Endothelial cell (in vitro differentiated cells): ENCODE measurements at regions not wholly inside any gene's neighbourhood (a gene's known extent, or its start where the extent isn't known, plus 50 kb on each side); places are given as distances from the start of the nearest gene placed in this dataset.

Source experiments
- DNase-seq: peaks from one replicate; pipeline ENCODE4 v3.0.0; 2021; ENCODE audit warnings: low spot score
- H3K27ac Mint-ChIP-seq: one replicate; pipeline ENCODE4 v1.8.0; 2021; ENCODE audit warnings: mixed read lengths, inconsistent platforms; ENCODE audit not compliant: unreplicated experiment
- H3K27me3 Mint-ChIP-seq: one replicate; pipeline ENCODE4 v1.8.0; 2021; ENCODE audit warnings: mild to moderate bottlenecking, moderate library complexity, mixed read lengths, inconsistent platforms; ENCODE audit not compliant: unreplicated experiment
- H3K36me3 Mint-ChIP-seq: one replicate; pipeline ENCODE4 v1.8.0; 2021; ENCODE audit warnings: mild to moderate bottlenecking, low read depth, mixed read lengths, inconsistent platforms; ENCODE audit not compliant: unreplicated experiment
- H3K4me1 Mint-ChIP-seq: one replicate; pipeline ENCODE4 v1.8.0; 2021; ENCODE audit warnings: mild to moderate bottlenecking, mixed read lengths, inconsistent platforms; ENCODE audit not compliant: unreplicated experiment
- H3K4me3 Mint-ChIP-seq: one replicate; pipeline ENCODE4 v1.8.0; 2021; ENCODE audit warnings: mild to moderate bottlenecking, mixed read lengths, inconsistent platforms; ENCODE audit not compliant: unreplicated experiment
- H3K9me3 Mint-ChIP-seq: one replicate; pipeline ENCODE4 v1.8.0; 2021; ENCODE audit warnings: mixed read lengths, inconsistent platforms; ENCODE audit not compliant: unreplicated experiment
- CTCF ChIP-seq: fragments of 200-600 bp; sonication (generic); IDR thresholded peaks from one replicate; pipeline ENCODE4 v1.5.0; 2021; ENCODE audit warnings: antibody characterized with exemption; ENCODE audit not compliant: unreplicated experiment

GRCh38 chr13:50309882-50310594 is 294.8 kb downstream of the KCNRG start:
- H3K27ac Mint-ChIP-seq = no peak overlapping the region
- H3K4me1 Mint-ChIP-seq = peaks cover 22% of the 10 kb centered on the region
- no peak overlapping the region for H3K4me3 Mint-ChIP-seq
- H3K9me3 Mint-ChIP-seq = no peaks in the 10 kb centered on the region
- H3K36me3 Mint-ChIP-seq = no peaks in the 10 kb centered on the region
- DNase-seq = no peak
- no peak for TF ChIP-seq CTCF
- no peaks in the 10 kb centered on the region for H3K27me3 Mint-ChIP-seq

- no peaks in the 10 kb centered on the region for H3K9me3 Mint-ChIP-seq
- no peak for TF ChIP-seq CTCF
- no peak for DNase-seq
- no peaks in the 10 kb centered on the region for H3K36me3 Mint-ChIP-seq
- peaks cover 22% of the 10 kb centered on the region for H3K4me1 Mint-ChIP-seq
- H3K4me3 Mint-ChIP-seq = no peak overlapping the region
- H3K27me3 Mint-ChIP-seq = no peaks in the 10 kb centered on the region
- H3K27ac Mint-ChIP-seq = no peak overlapping the region
Measured at GRCh38 chr13:50310734-50311133, 295.5 kb downstream of the KCNRG start.

GRCh38 chr13:50318887-50319286 is 303.6 kb downstream of the KCNRG start:
- no peaks in the 10 kb centered on the region for H3K9me3 Mint-ChIP-seq
- H3K4me1 Mint-ChIP-seq = peaks cover 4% of the 10 kb centered on the region
- no peak for TF ChIP-seq CTCF
- no peaks in the 10 kb centered on the region for H3K36me3 Mint-ChIP-seq
- no peak for DNase-seq
- no peak overlapping the region for H3K27ac Mint-ChIP-seq
- H3K4me3 Mint-ChIP-seq = no peak overlapping the region
- no peaks in the 10 kb centered on the region for H3K27me3 Mint-ChIP-seq

- Mint-ChIP-seq H3K27me3 (no peaks in the 10 kb centered on the region), H3K4me3 (no peak overlapping the region), H3K36me3 (no peaks in the 10 kb centered on the region), H3K9me3 (no peaks in the 10 kb centered on the region), H3K4me1 (peaks cover 4% of the 10 kb centered on the region), H3K27ac (no peak overlapping the region)
- no peak for TF ChIP-seq CTCF
- DNase-seq = no peak
Measured at GRCh38 chr13:50319635-50320255, 304.5 kb downstream of the KCNRG start.

DNA sequence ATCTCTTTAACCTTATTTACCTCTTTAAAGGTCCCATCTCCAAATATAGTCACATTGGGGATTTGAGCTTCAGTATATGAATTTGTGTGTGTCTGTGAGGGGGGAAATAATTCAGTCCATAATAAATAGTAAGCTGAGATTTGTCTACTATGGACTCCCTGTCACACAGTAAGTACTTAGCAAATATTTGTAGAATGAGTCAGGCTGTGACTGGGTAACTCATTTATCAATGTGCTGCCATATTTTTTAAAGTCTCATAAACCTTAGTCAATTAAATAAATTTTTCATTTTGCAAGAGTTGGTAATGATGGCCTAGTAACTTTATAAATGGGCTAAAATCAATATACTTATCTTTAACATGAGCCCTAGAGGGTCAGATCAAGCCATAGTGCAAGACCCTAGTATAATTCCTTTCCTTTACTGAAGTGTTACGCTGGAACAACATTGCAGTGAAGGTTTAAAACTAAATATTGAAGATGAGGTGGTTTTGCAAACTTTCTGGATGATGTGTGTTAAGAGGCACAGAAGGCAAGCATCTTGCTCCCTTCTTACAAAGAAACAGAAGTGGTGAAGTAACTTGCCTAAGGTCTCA is 305.1 kb downstream of the KCNRG start:
- Mint-ChIP-seq H3K36me3 (no peaks in the 10 kb centered on the region), H3K27ac (no peak overlapping the region), H3K9me3 (no peaks in the 10 kb centered on the region), H3K4me1 (peaks cover 4% of the 10 kb centered on the region), H3K4me3 (no peak overlapping the region), H3K27me3 (no peaks in the 10 kb centered on the region)
- no peak for TF ChIP-seq CTCF
- DNase-seq = no peak
